MCF 10A (cell line): ENCODE measurements at regions not wholly inside any gene's neighbourhood (a gene's known extent, or its start where the extent isn't known, plus 50 kb on each side); places are given as distances from the start of the nearest gene placed in this dataset.
A peak's percentile ranks its signal among the peaks of the same experiment; 100 is the strongest.

Source experiments
- BruUV-seq: library from RNA; stranded (reverse); fragments of 400-500 nt; replicated peaks from 2 replicates; lab custom pipeline; 2021; lab: Mats Ljungman, UMichigan
- CTCF ChIA-PET: fragments of 300-600 bp; sonication (Branson Sonifier 250); formaldehyde crosslinking; extraction: SDS; loops from one replicate; lab custom pipeline; 2021; ENCODE audit warnings: antibody characterized with exemption, inconsistent platforms; lab: Yijun Ruan, JAX
- POLR2A ChIA-PET: fragments of 300-600, 350-650 bp; sonication (Branson Sonifier 250); formaldehyde crosslinking; extraction: SDS; loops from one replicate; lab custom pipeline; 2020; ENCODE audit warnings: antibody characterized with exemption, inconsistent platforms; lab: Yijun Ruan, JAX
- DNase-seq: peaks from one replicate; pipeline ENCODE4 v3.0.0-alpha.2; 2018; ENCODE audit not compliant: unreplicated experiment
- H3K27ac Mint-ChIP-seq: one replicate; pipeline ENCODE4 v1.8.0; 2022; ENCODE audit warnings: mild to moderate bottlenecking, low read depth, mixed read lengths; ENCODE audit not compliant: unreplicated experiment
- H3K27me3 Mint-ChIP-seq: one replicate; pipeline ENCODE4 v1.8.0; 2022; ENCODE audit warnings: mixed read lengths; ENCODE audit not compliant: insufficient read depth, unreplicated experiment
- H3K36me3 Mint-ChIP-seq: one replicate; pipeline ENCODE4 v1.8.0; 2022; ENCODE audit warnings: mild to moderate bottlenecking, moderate library complexity, mixed read lengths; ENCODE audit not compliant: insufficient read depth, unreplicated experiment
- H3K4me1 Mint-ChIP-seq: one replicate; pipeline ENCODE4 v1.8.0; 2022; ENCODE audit warnings: mixed read lengths; ENCODE audit not compliant: insufficient read depth, unreplicated experiment
- H3K4me3 Mint-ChIP-seq: one replicate; pipeline ENCODE4 v1.8.0; 2022; ENCODE audit warnings: mild to moderate bottlenecking, moderate library complexity, mixed read lengths; ENCODE audit not compliant: unreplicated experiment
- H3K9me3 Mint-ChIP-seq: one replicate; pipeline ENCODE4 v1.8.0; 2022; ENCODE audit warnings: mixed read lengths; ENCODE audit not compliant: unreplicated experiment
- intact Hi-C: fragments of 100-400 bp; cut with micrococcal nuclease; formaldehyde crosslinking; loops from 2 replicates; pipeline ENCODE4 v1.14.1; 2022
- TF ChIP-seq, protein P1 (sequence below): fragments of 200-600 bp; IDR thresholded peaks from one replicate; pipeline ENCODE4 v1.8.0; 2022; ENCODE audit warnings: antibody characterized with exemption, mild to moderate bottlenecking; ENCODE audit not compliant: unreplicated experiment

- intact Hi-C loops = no loop called here
- DNase-seq = no peak
- peak overlapping the region; percentile 12 for H3K27ac Mint-ChIP-seq
- H3K4me3 Mint-ChIP-seq = no peak overlapping the region
- ChIA-PET CTCF (interaction anchor here (0.5 to 1.1 kb wide), 4 partner anchors 28 to 1734 kb away, joined by 3 to 4 read pairs (median 4); no protein-coding TSS in a partner anchor), POLR2A (interaction anchor here (1.0 kb wide), 1 partner anchor 90 kb away, joined by 3 read pairs; no protein-coding TSS in a partner anchor)
- no peaks in the 10 kb centered on the region for H3K27me3 Mint-ChIP-seq
- no TSS peak for BruUV-seq
- TF ChIP-seq, protein P1, sequence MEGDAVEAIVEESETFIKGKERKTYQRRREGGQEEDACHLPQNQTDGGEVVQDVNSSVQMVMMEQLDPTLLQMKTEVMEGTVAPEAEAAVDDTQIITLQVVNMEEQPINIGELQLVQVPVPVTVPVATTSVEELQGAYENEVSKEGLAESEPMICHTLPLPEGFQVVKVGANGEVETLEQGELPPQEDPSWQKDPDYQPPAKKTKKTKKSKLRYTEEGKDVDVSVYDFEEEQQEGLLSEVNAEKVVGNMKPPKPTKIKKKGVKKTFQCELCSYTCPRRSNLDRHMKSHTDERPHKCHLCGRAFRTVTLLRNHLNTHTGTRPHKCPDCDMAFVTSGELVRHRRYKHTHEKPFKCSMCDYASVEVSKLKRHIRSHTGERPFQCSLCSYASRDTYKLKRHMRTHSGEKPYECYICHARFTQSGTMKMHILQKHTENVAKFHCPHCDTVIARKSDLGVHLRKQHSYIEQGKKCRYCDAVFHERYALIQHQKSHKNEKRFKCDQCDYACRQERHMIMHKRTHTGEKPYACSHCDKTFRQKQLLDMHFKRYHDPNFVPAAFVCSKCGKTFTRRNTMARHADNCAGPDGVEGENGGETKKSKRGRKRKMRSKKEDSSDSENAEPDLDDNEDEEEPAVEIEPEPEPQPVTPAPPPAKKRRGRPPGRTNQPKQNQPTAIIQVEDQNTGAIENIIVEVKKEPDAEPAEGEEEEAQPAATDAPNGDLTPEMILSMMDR = no peak
- H3K9me3 Mint-ChIP-seq = no peaks in the 10 kb centered on the region
- H3K4me1 Mint-ChIP-seq = peaks cover 7% of the 10 kb centered on the region
- H3K36me3 Mint-ChIP-seq = peaks cover 53% of the 10 kb centered on the region
Observed at GRCh38 chr12:124428792-124429281, 133.9 kb downstream of the RFLNA start.

GRCh38 chr12:124428136-124428791 lies 133.4 kb downstream of the RFLNA start:
- no peak for DNase-seq
- no peaks in the 10 kb centered on the region for H3K9me3 Mint-ChIP-seq
- peak overlapping the region; percentile 12 for H3K27ac Mint-ChIP-seq
- TF ChIP-seq, protein P1 = no peak
- ChIA-PET POLR2A (interaction anchor here (1.0 kb wide), 1 partner anchor 90 kb away, joined by 3 read pairs; no protein-coding TSS in a partner anchor), CTCF (interaction anchor here (0.5 to 1.1 kb wide), 3 partner anchors 28 to 338 kb away, joined by 3 to 4 read pairs (median 4); no protein-coding TSS in a partner anchor)
- no TSS peak for BruUV-seq
- H3K4me1 Mint-ChIP-seq = peaks cover 13% of the 10 kb centered on the region
- H3K4me3 Mint-ChIP-seq = no peak overlapping the region
- H3K36me3 Mint-ChIP-seq = peaks cover 53% of the 10 kb centered on the region
- H3K27me3 Mint-ChIP-seq = no peaks in the 10 kb centered on the region
- intact Hi-C loops = no loop called here

DNA sequence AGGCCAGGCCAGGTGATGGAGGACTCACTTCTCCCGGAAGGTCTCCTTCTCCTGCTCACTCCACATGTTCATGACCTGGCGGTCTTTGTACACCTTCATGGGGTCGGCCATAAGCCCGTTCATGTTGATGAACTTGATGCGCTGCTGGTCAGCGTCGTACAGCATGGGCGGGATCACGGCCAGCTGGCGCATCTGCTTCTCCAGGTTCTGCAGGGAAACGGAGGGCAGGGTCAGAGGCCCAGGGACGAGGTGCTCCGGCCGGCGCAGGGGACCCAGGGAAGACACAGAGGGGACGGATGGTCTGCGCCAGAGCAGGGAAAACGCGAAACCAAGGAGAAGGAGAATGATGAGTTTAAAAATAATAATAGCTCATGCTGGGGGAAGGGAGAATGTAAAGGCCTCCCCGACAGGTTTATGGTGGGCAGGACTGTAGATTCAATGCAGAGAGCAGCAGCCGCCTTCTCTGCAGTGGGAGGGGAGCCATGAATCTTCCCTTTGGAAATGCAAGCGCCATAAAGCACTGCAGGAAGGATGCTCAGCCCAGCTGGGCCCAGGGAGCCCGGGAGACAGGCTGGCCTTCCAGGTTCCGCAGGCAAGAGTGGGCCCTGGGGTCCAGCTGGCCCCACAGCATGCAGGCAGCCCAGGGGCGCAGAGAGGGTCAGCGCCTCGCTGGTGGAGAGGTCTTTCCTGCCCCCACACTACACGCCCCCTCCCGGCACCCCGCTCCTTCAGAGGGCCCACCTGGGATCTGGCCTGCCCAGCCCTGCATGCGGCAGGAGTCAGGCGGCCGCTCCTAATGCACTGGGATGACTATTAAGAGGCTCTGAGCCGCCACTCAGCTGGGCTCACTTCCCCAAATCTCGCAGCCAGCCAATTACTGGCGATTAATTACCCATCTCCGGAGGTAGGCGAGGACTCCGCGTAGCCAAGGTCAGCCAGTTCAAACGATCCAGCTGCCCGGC lies 132.0 kb downstream of the RFLNA start:
- Mint-ChIP-seq H3K27ac (no peak overlapping the region), H3K4me1 (peaks cover 17% of the 10 kb centered on the region), H3K9me3 (no peaks in the 10 kb centered on the region), H3K4me3 (no peak overlapping the region), H3K36me3 (peaks cover 50% of the 10 kb centered on the region), H3K27me3 (no peaks in the 10 kb centered on the region)
- POLR2A ChIA-PET = no interaction called here
- TF ChIP-seq, protein P1 = no peak
- BruUV-seq = no TSS peak
- CTCF ChIA-PET = interaction anchor here (0.6 to 1.5 kb wide), 2 partner anchors 350 to 394 kb away, joined by 3 to 5 read pairs; no protein-coding TSS in a partner anchor
- no peak for DNase-seq
- intact Hi-C loops = no loop called here
